Activated naive CD4-positive, alpha-beta T cell treated with anti-CD3 and anti-CD28 coated beads for 36 hours (primary cell): ENCODE measurements at regions not wholly inside any gene's neighbourhood (a gene's known extent, or its start where the extent isn't known, plus 50 kb on each side); places are given as distances from the start of the nearest gene placed in this dataset.

Experiments
- CTCF ChIA-PET: fragments of 350-600 bp; sonication (Branson Sonifier 250); formaldehyde crosslinking; loops from one replicate; lab custom pipeline; 2021; ENCODE audit warnings: antibody characterized with exemption; lab: Charles Lee
- DNase-seq: peaks from one replicate; pipeline ENCODE4 v3.0.0-alpha.2; 2020
- H3K27ac Mint-ChIP-seq: one replicate; pipeline ENCODE4 v1.8.0; 2021; ENCODE audit warnings: mild to moderate bottlenecking, mixed read lengths
- H3K27me3 Mint-ChIP-seq: one replicate; pipeline ENCODE4 v1.8.0; 2021; ENCODE audit warnings: low read depth, mixed read lengths
- H3K36me3 Mint-ChIP-seq: one replicate; pipeline ENCODE4 v1.8.0; 2021; ENCODE audit warnings: low read depth, mixed read lengths
- H3K4me1 Mint-ChIP-seq: one replicate; pipeline ENCODE4 v1.8.0; 2021; ENCODE audit warnings: low read depth, mixed read lengths
- H3K4me3 Mint-ChIP-seq: one replicate; pipeline ENCODE4 v1.8.0; 2021; ENCODE audit warnings: mild to moderate bottlenecking, moderate library complexity, mixed read lengths
- H3K9me3 Mint-ChIP-seq: one replicate; pipeline ENCODE4 v1.8.0; 2021; ENCODE audit warnings: mixed read lengths
- intact Hi-C: fragments of 100-400 bp; cut with micrococcal nuclease; formaldehyde crosslinking; loops from one replicate; pipeline ENCODE4 v1.15.1; 2023

DNA sequence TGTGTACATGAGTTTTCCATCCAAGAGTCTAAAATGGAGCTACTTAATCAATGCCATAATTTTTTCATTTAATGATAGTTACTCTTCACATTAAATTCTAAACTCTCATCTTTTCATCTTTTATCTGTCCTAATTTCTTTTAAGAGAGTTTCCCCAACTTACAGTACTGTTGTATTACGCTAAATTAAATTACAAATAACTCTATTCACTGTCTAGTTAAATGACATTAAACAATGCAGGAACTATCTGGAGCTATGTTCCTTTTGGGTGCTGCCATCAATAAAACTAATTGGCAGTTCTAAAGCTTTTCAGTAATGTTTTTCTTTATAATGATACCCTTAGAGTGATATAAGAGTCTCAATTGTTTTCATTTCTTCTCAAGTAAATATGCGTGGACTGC lies 227.6 kb downstream of the ANKRD50 start:
- Mint-ChIP-seq H3K27ac (no peak overlapping the region), H3K9me3 (no peaks in the 10 kb centered on the region), H3K4me1 (no peaks in the 10 kb centered on the region), H3K36me3 (no peaks in the 10 kb centered on the region), H3K27me3 (no peaks in the 10 kb centered on the region), H3K4me3 (no peak overlapping the region)
- no peak for DNase-seq
- intact Hi-C loops, result no loop called here
- CTCF ChIA-PET, result interaction anchor here (0.6 kb wide), 1 partner anchor 68 kb away, joined by 3 read pairs; no protein-coding TSS in a partner anchor

GRCh38 chr4:124486423-124486822 lies 226.1 kb downstream of the ANKRD50 start:
- CTCF ChIA-PET, result no interaction called here
- Mint-ChIP-seq H3K27me3 (peaks cover 3% of the 10 kb centered on the region), H3K4me1 (no peaks in the 10 kb centered on the region), H3K27ac (no peak overlapping the region), H3K9me3 (no peaks in the 10 kb centered on the region), H3K36me3 (no peaks in the 10 kb centered on the region), H3K4me3 (no peak overlapping the region)
- no peak for DNase-seq
- intact Hi-C loops, result no loop called here

DNA sequence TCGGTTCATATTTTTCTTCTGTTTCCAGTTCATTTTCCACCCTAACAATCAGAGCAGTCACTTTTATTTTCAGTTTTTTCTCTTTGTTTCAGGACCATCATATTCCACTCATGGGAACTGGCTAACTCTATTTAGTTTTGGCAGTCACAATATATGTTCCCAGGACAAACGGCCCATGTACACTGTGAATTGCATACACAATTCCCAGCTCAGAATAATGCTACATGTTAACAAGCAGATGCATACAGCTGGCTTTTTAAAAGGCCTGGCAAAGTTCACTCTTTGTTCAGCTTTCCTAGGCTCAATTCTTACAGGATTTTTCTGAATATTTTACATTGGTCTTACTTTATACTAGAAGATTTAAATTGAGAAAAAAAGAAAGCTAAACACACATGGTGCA lies 224.9 kb downstream of the ANKRD50 start:
- CTCF ChIA-PET, result no interaction called here
- Mint-ChIP-seq H3K9me3 (no peaks in the 10 kb centered on the region), H3K4me3 (no peak overlapping the region), H3K27ac (no peak overlapping the region), H3K27me3 (peaks cover 3% of the 10 kb centered on the region), H3K4me1 (no peaks in the 10 kb centered on the region), H3K36me3 (no peaks in the 10 kb centered on the region)
- no peak for DNase-seq
- intact Hi-C loops, result no loop called here

DNA sequence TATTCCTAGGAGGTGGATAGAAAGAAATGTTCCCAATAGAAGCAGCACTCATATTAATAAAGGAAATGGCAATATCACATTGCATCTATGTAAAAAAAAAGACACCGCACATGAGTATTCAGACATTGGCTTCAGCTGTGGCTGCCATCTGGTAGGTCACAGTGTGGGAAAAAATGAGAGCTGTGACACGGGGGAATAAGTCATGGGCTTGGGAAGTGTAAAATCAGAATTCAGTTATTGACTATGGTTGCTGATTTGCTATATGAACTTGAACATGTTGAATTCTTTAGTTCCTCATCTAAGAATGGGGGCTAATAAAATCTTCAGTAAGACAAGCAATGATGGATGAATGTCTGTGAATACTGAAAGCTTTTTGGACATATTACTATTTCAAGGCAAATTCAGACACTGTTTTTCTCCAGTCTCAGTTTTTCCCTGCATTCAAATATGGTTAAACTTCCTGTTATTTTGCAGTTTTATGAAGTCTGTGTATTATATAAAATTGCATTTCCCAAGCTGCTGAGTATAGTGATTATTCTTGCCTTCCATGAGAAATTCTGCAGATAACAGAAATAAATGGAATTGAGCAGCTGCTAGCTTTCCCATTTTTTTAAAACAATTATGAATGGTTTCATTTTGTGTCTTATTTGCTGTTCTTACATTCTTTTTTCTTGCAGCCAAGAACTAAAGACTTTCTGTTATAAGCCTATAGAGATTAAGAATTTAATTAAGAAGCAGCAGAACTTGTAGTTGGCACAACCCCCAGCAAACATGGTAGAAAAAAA lies 221.0 kb downstream of the ANKRD50 start:
- no peaks in the 10 kb centered on the region for H3K4me1 Mint-ChIP-seq
- H3K4me3 Mint-ChIP-seq, result no peak overlapping the region
- no peak for DNase-seq
- peaks cover 3% of the 10 kb centered on the region for H3K27me3 Mint-ChIP-seq
- no peak overlapping the region for H3K27ac Mint-ChIP-seq
- H3K9me3 Mint-ChIP-seq, result no peaks in the 10 kb centered on the region
- intact Hi-C loops, result no loop called here
- no peaks in the 10 kb centered on the region for H3K36me3 Mint-ChIP-seq
- CTCF ChIA-PET, result interaction anchor here (0.5 kb wide), 1 partner anchor 512 kb away, joined by 4 read pairs; no protein-coding TSS in a partner anchor

- intact Hi-C loops, result no loop called here
- Mint-ChIP-seq H3K4me1 (no peaks in the 10 kb centered on the region), H3K36me3 (no peaks in the 10 kb centered on the region), H3K4me3 (no peak overlapping the region), H3K9me3 (no peaks in the 10 kb centered on the region), H3K27me3 (no peaks in the 10 kb centered on the region), H3K27ac (no peak overlapping the region)
- no peak for DNase-seq
- CTCF ChIA-PET, result no interaction called here
Measured at GRCh38 chr4:124499261-124499660, 213.3 kb downstream of the ANKRD50 start.

- Mint-ChIP-seq H3K27ac (no peak overlapping the region), H3K27me3 (no peaks in the 10 kb centered on the region), H3K4me3 (no peak overlapping the region), H3K9me3 (no peaks in the 10 kb centered on the region), H3K36me3 (no peaks in the 10 kb centered on the region), H3K4me1 (no peaks in the 10 kb centered on the region)
- intact Hi-C loops, result no loop called here
- CTCF ChIA-PET, result no interaction called here
- no peak for DNase-seq
Measured at GRCh38 chr4:124501576-124501975, 211.0 kb downstream of the ANKRD50 start.

DNA sequence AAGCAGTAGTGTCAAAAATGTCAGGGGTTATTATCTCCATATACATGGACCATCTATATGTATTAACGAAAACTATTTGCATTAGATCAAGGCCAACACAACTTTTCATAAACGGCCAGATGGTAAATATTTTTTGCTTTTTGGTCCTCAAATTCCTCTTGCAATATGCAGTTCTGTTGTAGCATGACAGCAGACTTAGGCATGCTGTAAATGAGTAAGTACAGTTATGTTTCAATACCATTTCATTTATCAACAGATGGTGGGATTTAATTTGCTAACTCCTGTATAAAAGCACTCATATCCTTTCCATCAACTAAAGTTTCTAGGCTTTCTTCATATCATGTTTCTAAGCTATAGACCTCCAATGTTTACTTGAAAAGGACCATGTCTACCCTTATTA lies 208.1 kb downstream of the ANKRD50 start:
- Mint-ChIP-seq H3K27me3 (no peaks in the 10 kb centered on the region), H3K36me3 (no peaks in the 10 kb centered on the region), H3K9me3 (no peaks in the 10 kb centered on the region), H3K4me3 (no peak overlapping the region), H3K27ac (no peak overlapping the region), H3K4me1 (no peaks in the 10 kb centered on the region)
- intact Hi-C loops, result no loop called here
- CTCF ChIA-PET, result interaction anchor here (0.8 kb wide), 1 partner anchor 9 kb away, joined by 3 read pairs; no protein-coding TSS in a partner anchor
- DNase-seq, result no peak

- CTCF ChIA-PET, result no interaction called here
- Mint-ChIP-seq H3K27ac (no peak overlapping the region), H3K27me3 (no peaks in the 10 kb centered on the region)
Measured at GRCh38 chr4:124505211-124505610, 207.3 kb downstream of the ANKRD50 start.

DNA sequence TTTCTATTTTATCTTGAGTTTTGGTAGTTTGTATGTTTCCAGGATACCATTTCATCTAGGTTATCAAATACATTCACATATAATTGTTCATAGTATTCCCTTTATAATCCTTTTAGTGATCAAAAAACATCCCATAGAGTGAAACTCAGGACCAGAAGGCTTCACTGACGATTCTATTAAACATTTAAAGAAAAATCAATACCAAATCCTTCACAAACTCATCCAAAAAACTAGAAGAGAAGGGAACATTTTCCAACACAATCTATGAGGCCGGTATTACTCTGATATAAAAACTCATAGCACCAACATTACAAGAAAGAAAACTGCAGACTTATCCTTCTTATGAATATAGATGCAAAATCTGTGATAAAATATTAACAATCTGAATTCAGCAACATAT lies 203.4 kb downstream of the ANKRD50 start:
- Mint-ChIP-seq H3K36me3 (no peaks in the 10 kb centered on the region), H3K9me3 (no peaks in the 10 kb centered on the region), H3K27me3 (no peaks in the 10 kb centered on the region), H3K27ac (no peak overlapping the region), H3K4me1 (no peaks in the 10 kb centered on the region), H3K4me3 (no peak overlapping the region)
- CTCF ChIA-PET, result no interaction called here
- intact Hi-C loops, result no loop called here
- DNase-seq, result no peak

More at GRCh38 chr4:124505211-124505610, 207.3 kb downstream of the ANKRD50 start:
- Mint-ChIP-seq H3K4me1 (no peaks in the 10 kb centered on the region), H3K36me3 (no peaks in the 10 kb centered on the region), H3K9me3 (no peaks in the 10 kb centered on the region), H3K4me3 (no peak overlapping the region)
- no peak for DNase-seq
- intact Hi-C loops, result no loop called here

GRCh38 chr4:124514588-124514987 lies 197.9 kb downstream of the ANKRD50 start:
- no peaks in the 10 kb centered on the region for H3K4me1 Mint-ChIP-seq
- CTCF ChIA-PET, result no interaction called here
- no peak overlapping the region for H3K27ac Mint-ChIP-seq
- intact Hi-C loops, result no loop called here
- no peak overlapping the region for H3K4me3 Mint-ChIP-seq
- H3K9me3 Mint-ChIP-seq, result no peaks in the 10 kb centered on the region
- DNase-seq, result no peak
- H3K36me3 Mint-ChIP-seq, result no peaks in the 10 kb centered on the region
- no peaks in the 10 kb centered on the region for H3K27me3 Mint-ChIP-seq

- Mint-ChIP-seq H3K36me3 (no peaks in the 10 kb centered on the region), H3K27ac (no peak overlapping the region), H3K4me1 (no peaks in the 10 kb centered on the region)
Measured at GRCh38 chr4:124515591-124515990, 196.9 kb downstream of the ANKRD50 start.

GRCh38 chr4:124519196-124519595 lies 193.3 kb downstream of the ANKRD50 start:
- H3K9me3 Mint-ChIP-seq, result no peaks in the 10 kb centered on the region
- H3K27ac Mint-ChIP-seq, result no peak overlapping the region
- H3K4me3 Mint-ChIP-seq, result no peak overlapping the region
- CTCF ChIA-PET, result no interaction called here
- DNase-seq, result no peak
- H3K4me1 Mint-ChIP-seq, result no peaks in the 10 kb centered on the region
- no peaks in the 10 kb centered on the region for H3K36me3 Mint-ChIP-seq
- peaks cover 2% of the 10 kb centered on the region for H3K27me3 Mint-ChIP-seq
- intact Hi-C loops, result no loop called here

More at GRCh38 chr4:124515591-124515990, 196.9 kb downstream of the ANKRD50 start:
- Mint-ChIP-seq H3K9me3 (no peaks in the 10 kb centered on the region), H3K4me3 (no peak overlapping the region), H3K27me3 (no peaks in the 10 kb centered on the region)
- intact Hi-C loops, result no loop called here
- CTCF ChIA-PET, result no interaction called here
- no peak for DNase-seq

DNA sequence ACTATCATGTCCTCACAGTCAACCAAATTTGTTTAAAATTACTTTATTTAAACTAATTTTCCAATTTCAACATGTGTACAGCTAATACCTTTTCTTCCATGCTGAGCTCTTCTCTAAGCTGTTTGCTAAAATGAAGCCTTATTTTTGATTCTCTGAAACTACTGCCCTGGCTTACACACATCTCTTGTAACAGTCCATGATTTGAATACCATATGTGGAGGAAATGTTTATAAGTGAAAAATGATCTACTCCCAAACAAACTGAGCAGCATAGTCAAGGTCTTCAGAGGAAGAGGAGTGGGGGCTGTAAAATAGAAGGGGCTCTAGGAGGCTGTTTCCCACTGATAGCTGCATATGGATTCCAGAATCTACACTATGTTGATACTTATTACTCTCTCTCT lies 188.7 kb downstream of the ANKRD50 start:
- no peaks in the 10 kb centered on the region for H3K9me3 Mint-ChIP-seq
- no peaks in the 10 kb centered on the region for H3K4me1 Mint-ChIP-seq
- H3K4me3 Mint-ChIP-seq, result no peak overlapping the region
- peaks cover 2% of the 10 kb centered on the region for H3K27me3 Mint-ChIP-seq
- no peak overlapping the region for H3K27ac Mint-ChIP-seq
- H3K36me3 Mint-ChIP-seq, result no peaks in the 10 kb centered on the region
- no peak for DNase-seq
- intact Hi-C loops, result no loop called here
- CTCF ChIA-PET, result no interaction called here
